Aorta (tissue), 5 donors: ENCODE measurements at regions not wholly inside any gene's neighbourhood (a gene's known extent, or its start where the extent isn't known, plus 50 kb on each side); places are given as distances from the start of the nearest gene placed in this dataset.
"Not testable (repeated sequence)": the region's sequence is repeated elsewhere in the genome, so short reads cannot be mapped to it uniquely, and the experiment has no call there.

Source experiments
- ATAC-seq: fragments of 200-7000 bp; cut with Tn5 transposase; one replicate; pipeline ENCODE4 v1.9.1; 2022; ENCODE audit warnings: moderate library complexity; ENCODE audit not compliant: low FRiP score
- DNase-seq, 2 donors: peaks; one replicate each; pipeline ENCODE4 v3.0.0-alpha.2; 2020
- H3K27ac ChIP-seq, 2 donors: one replicate each; pipeline ENCODE4 v1.5.1; 2013; ENCODE audit warnings: low read length in 2 of 2, mild to moderate bottlenecking in 2 of 2, moderate library complexity in 2 of 2, control low read depth in 1 of 2, inconsistent platforms in 1 of 2, low read depth in 1 of 2
- H3K27me3 ChIP-seq, 2 donors: one replicate each; pipeline ENCODE4 v1.6.1; 2013; ENCODE audit warnings: control low read depth in 1 of 2, low read length in 1 of 2, mild to moderate bottlenecking in 1 of 2, moderate library complexity in 1 of 2; ENCODE audit not compliant: insufficient read depth in 2 of 2, control insufficient read depth in 1 of 2
- H3K36me3 ChIP-seq, 2 donors: one replicate each; pipeline ENCODE4 v1.6.1; 2013; ENCODE audit warnings: control low read depth in 1 of 2, low read length in 1 of 2, mild to moderate bottlenecking in 1 of 2; ENCODE audit not compliant: insufficient read depth in 2 of 2, control insufficient read depth in 1 of 2
- H3K4me1 ChIP-seq, 2 donors: one replicate each; pipeline ENCODE4 v1.6.1; 2013; ENCODE audit warnings: low read length in 2 of 2, control low read depth in 1 of 2, mild to moderate bottlenecking in 1 of 2, moderate library complexity in 1 of 2; ENCODE audit not compliant: insufficient read depth in 2 of 2, control insufficient read depth in 1 of 2
- H3K4me3 ChIP-seq, 2 donors: one replicate each; pipeline ENCODE4 v1.5.1; 2013; ENCODE audit warnings: low read length in 2 of 2, control low read depth in 1 of 2, mild to moderate bottlenecking in 1 of 2
- H3K9me3 ChIP-seq: one replicate; pipeline ENCODE4 v1.6.1; 2013; ENCODE audit warnings: mild to moderate bottlenecking, low read length; ENCODE audit not compliant: control insufficient read depth
- WGBS, 2 donors: extraction: QIAGEN DNeasy Blood & Tissue Kit; methylation state at CpG; one replicate each; pipeline ENCODE4 v1.1.7; 2013; 5-methylcytosine and 5-hydroxymethylcytosine counted together
- intact Hi-C, 2 donors: fragments of 100-400 bp; cut with DNase I; formaldehyde crosslinking; loops; one replicate each; pipeline versions ENCODE4 v1.14.2 to v1.15.0; 2022
- donor health status: healthy with polysubstance abuse.
- donor health status: Bipolar disorder and iron deficiency.
- donor health status: DM: no; HTN: no; CAD: no.
- donor health status: DM: no; HTN: no; CAD: no.
- donor health status: DM: yes; HTN: yes; CAD: no.

DNA sequence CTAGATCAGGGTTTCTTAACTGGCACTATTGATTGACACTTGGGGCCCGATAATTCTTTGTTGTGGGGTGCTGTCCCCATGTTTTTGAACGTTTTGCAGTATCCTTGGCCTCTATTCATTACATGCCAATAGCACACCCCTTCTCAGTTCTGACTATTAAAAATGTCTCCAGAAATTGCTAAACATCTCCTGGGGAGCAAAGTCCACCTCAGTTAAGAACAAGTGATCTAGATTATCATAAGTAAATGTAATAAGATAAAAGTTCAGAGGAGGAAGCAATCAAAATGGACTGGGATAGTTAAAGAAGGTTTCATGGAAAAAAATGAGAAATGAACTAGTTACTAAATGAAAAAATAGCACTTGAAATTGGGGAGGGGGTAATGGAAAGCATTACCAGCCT is 98.1 kb upstream of the MIR17HG start:
- DNase-seq (no peak), ATAC-seq (no peak)
- H3K4me3 ChIP-seq = no peak overlapping the region
- no peak overlapping the region for H3K27ac ChIP-seq
- no peaks in the 10 kb centered on the region for H3K4me1 ChIP-seq
- WGBS, 2 donors = 59 to 70% methylated on average over 2 of the region's 2 CpGs
- intact Hi-C loops = no loop called here
- H3K36me3 ChIP-seq = no peaks in the 10 kb centered on the region
- peaks cover 0 to 1% of the 10 kb centered on the region in 2 donors for H3K27me3 ChIP-seq
- peaks cover 1% of the 10 kb centered on the region for H3K9me3 ChIP-seq

DNA sequence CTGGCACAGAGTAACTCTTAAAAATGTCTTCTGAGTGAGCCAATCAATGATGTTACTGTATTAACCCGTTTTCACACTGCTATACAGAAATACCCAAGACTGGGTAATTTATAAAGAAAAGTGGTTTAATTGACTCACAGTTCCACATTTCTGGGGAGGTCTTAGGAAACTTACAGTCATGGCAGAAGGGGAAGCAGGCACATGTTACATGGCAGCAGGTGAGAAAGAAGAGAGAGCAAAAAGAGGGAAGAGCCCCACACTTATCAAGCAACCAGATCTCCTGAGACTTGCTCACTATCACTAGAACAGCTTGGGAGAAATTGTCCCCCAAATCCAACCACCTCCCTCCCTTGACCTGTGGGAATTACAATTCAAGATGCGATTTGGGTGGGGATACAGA is 97.6 kb upstream of the MIR17HG start:
- no peaks in the 10 kb centered on the region for H3K36me3 ChIP-seq
- DNase-seq = no peak
- H3K9me3 ChIP-seq = peaks cover 1% of the 10 kb centered on the region
- peaks cover 0 to 1% of the 10 kb centered on the region in 2 donors for H3K27me3 ChIP-seq
- intact Hi-C loops = no loop called here
- no peak for ATAC-seq
- H3K27ac ChIP-seq = no peak overlapping the region
- no peak overlapping the region for H3K4me3 ChIP-seq
- H3K4me1 ChIP-seq = no peaks in the 10 kb centered on the region
- 63 to 68% methylated on average over 2 of the region's 2 CpGs for WGBS, 2 donors

DNA sequence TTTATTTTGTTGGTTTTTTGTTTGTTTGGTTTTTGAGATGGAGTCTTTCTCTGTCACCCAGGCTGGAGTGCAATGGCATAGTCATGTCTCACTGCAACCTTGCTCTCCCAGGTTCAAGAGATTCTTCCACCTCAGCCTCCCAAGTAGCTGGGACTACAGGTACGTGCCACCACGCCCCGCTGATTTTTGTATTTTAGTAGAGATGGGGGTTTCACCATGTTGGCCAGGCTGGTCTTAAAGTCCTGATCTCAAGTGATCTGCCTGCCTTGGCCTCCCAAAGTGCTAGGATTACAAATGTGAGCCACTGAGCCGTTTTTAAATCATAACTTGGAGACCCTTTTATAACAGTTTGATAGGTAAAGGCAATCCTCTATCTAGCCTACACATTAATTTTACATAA is 95.9 kb upstream of the MIR17HG start:
- H3K36me3 ChIP-seq, ATAC-seq, H3K4me1 ChIP-seq, H3K4me3 ChIP-seq, intact Hi-C loops, H3K9me3 ChIP-seq, H3K27ac ChIP-seq, H3K27me3 ChIP-seq, DNase-seq: not testable (repeated sequence)
- 85 to 91% methylated on average over 4 of the region's 4 CpGs for WGBS, 2 donors

DNA sequence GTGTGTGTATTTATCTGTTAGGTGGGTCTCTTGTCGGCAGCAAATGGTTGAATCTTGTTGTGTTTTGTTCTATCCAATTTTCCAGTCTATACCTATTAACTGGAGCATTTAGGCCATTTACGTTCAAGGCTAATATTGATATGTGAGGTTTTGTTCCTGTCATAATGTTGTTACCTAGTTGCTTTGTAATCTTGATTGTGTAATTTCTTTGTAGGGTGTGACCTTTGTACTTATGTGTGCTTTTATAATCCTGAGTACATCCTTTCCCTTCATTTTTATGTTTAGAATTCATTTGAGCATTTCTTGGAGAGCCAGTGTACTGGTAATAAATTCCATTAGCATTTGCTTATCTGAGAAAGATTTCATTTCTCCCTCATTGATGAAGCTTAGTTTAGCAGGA is 83.0 kb upstream of the MIR17HG start:
- no peak for ATAC-seq
- Histone ChIP-seq H3K4me1 (no peaks in the 10 kb centered on the region), H3K4me3 (no peak overlapping the region), H3K27me3 (peaks cover 0 to 1% of the 10 kb centered on the region in 2 donors), H3K36me3 (no peaks in the 10 kb centered on the region), H3K9me3 (peaks cover 2% of the 10 kb centered on the region), H3K27ac (no peak overlapping the region)
- 87 to 88% methylated on average over 2 of the region's 2 CpGs for WGBS, 2 donors
- DNase-seq = no peak
- intact Hi-C loops = no loop called here

DNA sequence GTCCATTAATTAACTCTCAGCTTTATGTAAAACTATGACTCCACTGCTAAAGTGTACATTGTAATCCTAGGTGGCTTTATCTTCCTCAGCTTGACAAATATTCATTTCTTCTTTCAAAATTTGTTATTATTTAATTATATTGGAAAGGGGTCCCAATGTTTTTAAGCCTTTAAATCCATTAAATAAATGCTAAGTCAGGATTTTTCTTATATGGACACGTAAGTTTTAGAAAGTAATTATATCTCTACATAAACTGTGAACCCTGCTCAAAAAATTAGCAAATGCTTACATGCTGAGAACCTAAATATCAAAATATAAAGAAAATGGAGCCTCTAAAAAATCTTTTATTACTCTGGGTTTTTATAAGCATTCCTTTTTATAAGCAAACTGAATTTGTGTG is 78.2 kb upstream of the MIR17HG start:
- Histone ChIP-seq H3K4me1 (no peaks in the 10 kb centered on the region), H3K27me3 (peaks cover 0 to 1% of the 10 kb centered on the region in 2 donors), H3K9me3 (peaks cover 2% of the 10 kb centered on the region), H3K27ac (no peak overlapping the region), H3K36me3 (no peaks in the 10 kb centered on the region), H3K4me3 (no peak overlapping the region)
- intact Hi-C loops = no loop called here
- WGBS, 2 donors = 75 to 87% methylated on average over 1 of the region's 1 CpG
- DNase-seq (no peak), ATAC-seq (no peak)

DNA sequence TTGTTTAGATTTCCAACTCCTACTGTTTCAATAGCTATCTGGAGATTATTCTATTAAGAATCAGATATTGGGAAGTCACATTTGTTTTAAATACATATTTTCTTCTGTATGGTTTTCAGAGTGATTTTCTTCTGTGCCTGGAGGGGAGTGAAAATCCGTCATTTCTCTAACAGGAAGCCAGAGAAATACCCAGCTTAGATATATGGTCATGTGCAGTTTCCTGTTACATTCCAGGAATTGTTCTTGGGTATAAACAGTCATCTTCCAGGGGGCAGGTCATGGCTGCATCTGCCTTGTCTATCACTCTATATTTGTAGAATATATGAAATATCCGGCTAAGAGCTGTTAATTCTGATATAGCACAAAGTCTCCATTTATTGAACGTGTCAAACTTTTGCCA is 77.5 kb upstream of the MIR17HG start:
- DNase-seq (no peak), ATAC-seq (no peak)
- WGBS, 2 donors = 28 to 33% methylated on average over 3 of the region's 3 CpGs
- intact Hi-C loops = no loop called here
- H3K27ac ChIP-seq = no peak overlapping the region
- no peaks in the 10 kb centered on the region for H3K36me3 ChIP-seq
- H3K9me3 ChIP-seq = peaks cover 2% of the 10 kb centered on the region
- H3K4me1 ChIP-seq = no peaks in the 10 kb centered on the region
- no peak overlapping the region for H3K4me3 ChIP-seq
- H3K27me3 ChIP-seq = peaks cover 0 to 1% of the 10 kb centered on the region in 2 donors

DNA sequence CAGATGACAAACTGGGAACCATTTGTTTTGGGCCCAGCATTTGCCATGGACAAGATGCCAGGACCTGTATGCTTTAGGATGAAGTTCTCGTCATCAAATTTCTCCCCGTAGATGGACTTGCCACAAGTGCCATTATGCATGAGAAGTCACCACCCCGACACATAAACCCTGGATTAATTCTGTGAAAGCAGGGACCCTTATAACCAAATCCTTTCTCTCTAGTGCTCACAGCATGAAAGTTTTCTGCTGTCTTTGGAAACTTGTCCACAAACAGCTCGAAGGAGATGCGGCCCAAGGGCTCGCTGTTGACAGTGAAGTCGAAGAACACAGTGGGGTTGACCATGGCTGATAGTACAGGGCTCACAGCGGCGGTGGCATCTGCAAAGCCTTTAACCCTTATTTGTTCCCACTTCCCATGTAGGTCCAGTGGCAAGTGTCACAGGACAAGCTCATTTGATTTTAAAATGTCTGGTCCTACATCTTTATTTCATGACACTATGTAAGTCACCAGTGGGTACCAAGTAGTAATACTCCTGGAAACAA is 75.2 kb upstream of the MIR17HG start:
- H3K27ac ChIP-seq = no peak overlapping the region
- no peaks in the 10 kb centered on the region for H3K27me3 ChIP-seq
- no peaks in the 10 kb centered on the region for H3K9me3 ChIP-seq
- WGBS, 2 donors = 92 to 95% methylated on average over 9 of the region's 9 CpGs
- ATAC-seq (no peak), DNase-seq (no peak)
- H3K4me3 ChIP-seq = no peak overlapping the region
- H3K4me1 ChIP-seq = no peaks in the 10 kb centered on the region
- no peaks in the 10 kb centered on the region for H3K36me3 ChIP-seq
- intact Hi-C loops = no loop called here

DNA sequence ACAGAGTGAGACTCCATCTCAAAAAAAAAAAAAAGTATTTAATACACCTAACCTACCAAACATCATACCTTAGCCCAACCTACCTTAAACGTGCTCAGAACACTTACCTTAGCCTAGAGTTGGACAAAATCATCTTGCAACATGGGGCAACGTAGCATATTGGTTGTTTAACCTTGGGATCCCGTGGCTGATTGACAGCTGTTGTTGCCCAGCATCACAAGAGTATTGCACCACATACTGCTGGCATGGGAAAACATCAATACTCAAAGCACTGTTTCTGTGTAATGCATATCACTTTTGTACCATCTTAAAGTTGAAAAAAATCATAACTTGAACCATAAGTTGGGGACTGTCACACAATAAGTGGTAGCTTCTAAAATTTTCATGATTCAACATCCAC is 73.8 kb upstream of the MIR17HG start:
- no peaks in the 10 kb centered on the region for H3K4me1 ChIP-seq
- no peak for DNase-seq
- no peak for ATAC-seq
- no peaks in the 10 kb centered on the region for H3K36me3 ChIP-seq
- no peaks in the 10 kb centered on the region for H3K27me3 ChIP-seq
- intact Hi-C loops = no loop called here
- no peaks in the 10 kb centered on the region for H3K9me3 ChIP-seq
- no peak overlapping the region for H3K27ac ChIP-seq
- no peak overlapping the region for H3K4me3 ChIP-seq
- WGBS, 2 donors = 73 to 76% methylated on average over 3 of the region's 3 CpGs

DNA sequence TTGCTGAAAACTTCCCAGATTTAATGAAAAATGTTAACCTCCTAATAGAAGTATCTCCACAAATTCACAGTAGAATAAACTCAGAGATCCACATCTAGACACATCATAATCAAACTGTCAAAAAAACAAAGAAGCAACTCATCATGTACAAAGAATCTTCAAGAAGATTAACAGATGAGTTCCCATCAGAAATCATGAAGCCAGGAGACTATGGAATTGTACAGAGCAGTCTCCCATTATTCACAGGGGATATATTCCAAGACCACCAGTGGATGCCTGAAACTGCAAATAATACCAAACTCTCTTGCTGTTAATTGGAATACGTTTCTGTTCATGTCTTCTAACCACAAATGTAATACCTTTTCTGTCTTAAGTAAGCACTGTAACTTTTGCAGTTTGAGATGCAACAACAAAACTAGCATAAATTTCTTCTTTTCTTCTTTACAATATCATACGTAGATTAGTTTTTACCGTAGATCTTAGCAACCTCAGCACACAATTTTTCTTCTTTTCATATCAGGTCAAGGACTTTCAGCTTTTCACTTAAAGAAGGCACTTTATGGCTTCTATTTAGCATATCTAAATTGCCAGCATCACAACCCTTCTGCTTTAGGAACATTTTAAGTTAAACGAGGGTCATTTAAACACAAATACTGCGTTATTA is 70.3 kb upstream of the MIR17HG start:
- 81 to 84% methylated on average over 5 of the region's 5 CpGs for WGBS, 2 donors
- ATAC-seq = no peak
- no peaks in the 10 kb centered on the region for H3K36me3 ChIP-seq

More for the DNA sequence above, 70.3 kb upstream of the MIR17HG start:
- H3K27me3 ChIP-seq = no peaks in the 10 kb centered on the region
- H3K9me3 ChIP-seq = no peaks in the 10 kb centered on the region
- H3K4me1 ChIP-seq = no peaks in the 10 kb centered on the region
- DNase-seq = no peak
- H3K4me3 ChIP-seq = no peak overlapping the region
- intact Hi-C loops = no loop called here
- H3K27ac ChIP-seq = no peak overlapping the region
